Activated T-cell treated with anti-CD3 and anti-CD28 coated beads for 4 hours (primary cell): ENCODE measurements at regions not wholly inside any gene's neighbourhood (a gene's known extent, or its start where the extent isn't known, plus 50 kb on each side); places are given as distances from the start of the nearest gene placed in this dataset.
"Not testable (repeated sequence)": the region's sequence is repeated elsewhere in the genome, so short reads cannot be mapped to it uniquely, and the experiment has no call there.

Experiments
- DNase-seq: peaks from one replicate; pipeline ENCODE4 v3.0.0-alpha.2; 2020

DNA sequence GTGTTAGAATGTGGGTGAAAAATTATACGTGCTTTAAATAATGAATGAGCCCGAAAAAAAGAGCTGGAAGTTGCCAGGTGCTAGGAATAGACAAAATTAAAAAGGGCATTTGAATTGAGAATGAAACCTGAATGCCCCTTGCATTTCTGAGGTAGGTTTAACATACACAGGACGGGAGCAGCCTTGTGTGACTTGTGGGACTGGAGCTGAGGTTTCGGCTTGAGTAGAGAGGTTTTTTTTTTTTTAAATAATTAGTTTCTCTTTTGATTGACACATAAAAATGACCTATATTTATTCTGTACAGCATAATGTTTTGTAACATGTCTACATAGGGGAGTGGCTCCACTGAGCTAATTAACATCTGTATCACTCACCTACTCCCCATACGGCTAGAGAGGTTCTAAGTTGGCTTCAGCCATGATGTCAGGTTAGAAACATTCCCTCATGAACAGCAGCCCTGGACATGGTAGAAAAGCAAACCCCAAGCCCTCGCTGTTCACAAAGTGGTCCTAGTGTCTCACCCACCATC lies 424.0 kb downstream of the TMEM121 start:
- DNase-seq, result not testable (repeated sequence)

GRCh38 chr14:105951399-105951798 lies 425.0 kb downstream of the TMEM121 start:
- no peak for DNase-seq

GRCh38 chr14:105952222-105952621 lies 425.8 kb downstream of the TMEM121 start:
- DNase-seq, result no peak

DNA sequence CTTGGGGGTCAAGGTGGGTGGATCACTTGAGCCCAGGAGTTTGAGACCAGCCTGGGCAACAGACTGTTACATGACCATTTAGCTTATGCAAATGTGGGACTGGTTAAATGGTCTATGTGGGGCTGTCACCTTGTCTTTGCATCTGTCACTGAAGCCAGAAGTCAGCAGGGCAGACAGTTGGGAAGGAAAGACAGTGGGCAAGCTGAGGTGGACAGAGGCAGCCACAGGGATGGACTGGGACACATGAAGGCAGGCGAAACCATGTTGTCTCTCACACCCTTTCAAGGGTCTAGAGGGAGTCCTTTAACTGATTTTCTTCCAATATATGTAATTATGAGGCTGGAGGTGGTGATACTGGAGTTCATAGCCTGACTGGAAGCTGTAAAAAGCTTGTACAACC lies 426.4 kb downstream of the TMEM121 start:
- DNase-seq, result no peak

GRCh38 chr14:105961625-105962024 lies 435.2 kb downstream of the TMEM121 start:
- not testable (repeated sequence) for DNase-seq

DNA sequence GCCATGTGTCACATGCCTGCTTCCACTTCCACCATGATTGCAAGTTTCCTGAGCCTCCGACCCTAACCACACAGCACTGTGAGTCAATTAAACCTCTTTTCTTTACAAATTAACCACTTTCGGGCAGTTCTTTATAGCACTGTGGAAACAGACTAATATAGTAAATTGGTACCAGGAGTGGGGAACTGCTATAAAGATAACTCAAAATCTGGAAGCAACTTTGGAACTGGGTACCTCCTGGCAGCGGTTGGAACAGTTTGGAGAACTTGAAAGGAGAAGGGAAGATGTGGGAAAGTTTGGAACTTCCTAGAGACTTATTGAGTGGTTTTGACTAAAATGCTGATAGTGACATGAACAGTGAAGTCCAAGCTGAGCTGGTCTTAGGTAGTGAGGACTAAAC lies 436.1 kb downstream of the TMEM121 start:
- no peak for DNase-seq

DNA sequence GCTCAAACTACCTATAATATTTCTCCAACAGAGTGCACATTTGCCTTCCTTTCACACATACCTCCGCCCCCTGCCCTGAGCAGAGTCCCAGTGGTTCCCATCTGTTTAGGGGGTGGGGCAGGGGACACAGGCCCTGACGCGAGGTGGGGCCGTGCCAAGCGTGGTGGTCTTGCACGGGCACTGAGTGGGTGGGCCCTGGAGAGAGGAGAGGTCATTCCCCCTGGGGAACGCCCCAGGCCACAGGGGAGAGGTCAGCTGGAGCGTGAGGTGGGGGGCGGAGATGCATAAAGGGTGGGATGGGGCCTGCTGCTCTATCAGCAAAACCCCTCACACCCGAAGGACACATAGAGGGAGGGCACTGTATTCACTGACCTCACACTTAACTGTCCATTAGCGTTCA lies 441.9 kb downstream of the TMEM121 start:
- no peak for DNase-seq

DNA sequence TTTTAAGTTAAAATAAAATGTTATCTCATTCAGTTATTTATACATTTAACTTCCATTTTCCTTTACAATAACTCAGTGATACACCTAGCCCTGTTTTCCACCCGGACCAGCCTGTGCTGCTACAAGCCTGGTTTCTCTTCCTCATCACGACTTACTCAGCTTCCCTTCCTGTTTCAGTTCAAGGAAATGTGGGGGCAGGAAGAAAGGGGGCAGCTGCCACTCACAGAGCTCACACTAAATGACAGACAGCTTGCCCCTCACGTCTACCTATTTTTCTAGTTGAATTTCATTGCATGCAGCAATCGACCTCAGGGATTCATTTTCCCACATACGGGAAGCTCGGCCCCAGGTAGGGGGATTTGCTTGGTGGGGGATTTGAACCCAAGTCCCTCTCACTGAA lies 442.6 kb downstream of the TMEM121 start:
- not testable (repeated sequence) for DNase-seq

GRCh38 chr14:105970821-105971220 lies 444.4 kb downstream of the TMEM121 start:
- not testable (repeated sequence) for DNase-seq

DNA sequence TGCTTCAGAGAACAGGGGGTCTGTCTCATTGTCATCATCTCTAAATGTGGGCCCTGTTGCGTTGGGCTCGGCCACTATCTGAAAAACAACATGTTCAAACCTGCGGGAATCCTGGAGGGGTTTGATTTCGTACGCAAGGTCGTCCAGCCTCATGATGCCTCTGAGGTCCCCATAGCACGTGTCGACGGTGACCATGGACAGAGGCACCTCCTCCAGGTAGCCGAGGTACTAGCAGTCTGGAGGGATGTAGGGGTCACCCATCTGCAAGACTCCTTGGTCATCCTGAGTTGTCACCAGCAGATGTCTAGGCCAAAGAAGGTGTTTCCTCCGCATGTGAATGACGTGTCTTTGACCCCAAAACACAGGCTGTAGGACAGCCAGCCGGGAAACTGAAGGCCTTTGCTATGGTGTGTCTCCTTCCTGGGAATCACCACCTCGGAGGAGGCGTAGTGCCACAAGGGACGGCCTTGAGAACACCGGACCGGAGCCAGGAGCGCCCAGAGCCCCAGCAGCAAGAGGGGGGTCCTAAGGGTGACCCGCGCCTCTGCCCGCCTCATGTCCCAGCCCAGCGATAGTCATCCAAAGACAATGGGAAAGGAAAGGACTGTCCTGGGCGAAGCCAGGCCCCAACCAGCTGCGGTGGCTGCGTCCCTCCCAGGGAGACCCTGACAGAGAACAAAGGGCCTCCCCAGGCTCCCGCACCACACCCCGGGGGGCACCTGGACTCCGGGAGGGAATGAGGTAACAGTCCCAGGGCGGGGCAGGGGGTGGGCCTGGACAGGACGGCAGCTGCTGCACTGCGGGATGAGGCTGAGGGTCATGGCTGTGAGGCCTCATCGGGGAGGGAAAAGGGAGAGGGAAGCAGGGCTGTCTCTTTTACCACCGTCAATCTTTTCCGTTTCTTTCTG lies 445.5 kb downstream of the TMEM121 start:
- no peak for DNase-seq

GRCh38 chr14:105974902-105975301 lies 448.5 kb downstream of the TMEM121 start:
- DNase-seq, result peak; percentile 58

- no peak for DNase-seq
These were observed 452.4 kb downstream of the TMEM121 start for GRCh38 chr14:105978618-105979295.

DNA sequence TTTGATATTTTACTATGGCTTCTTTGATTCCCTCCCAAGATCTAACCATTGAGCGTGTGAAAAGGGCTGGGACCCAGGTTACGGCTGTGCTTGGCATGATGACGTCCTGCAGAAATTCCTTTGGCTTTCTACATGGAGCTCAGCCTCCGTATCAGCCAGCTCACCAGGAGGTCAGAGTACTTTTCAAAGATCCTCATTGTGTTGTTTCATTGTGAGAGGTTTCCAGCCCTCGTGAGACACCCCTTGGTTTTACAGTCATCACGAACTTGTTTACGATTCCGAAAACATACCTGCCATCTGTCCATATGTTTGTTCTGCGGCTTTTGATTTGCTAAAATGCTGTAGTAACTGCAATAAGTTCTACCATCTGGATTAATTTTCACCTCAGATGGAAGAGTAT lies 453.1 kb downstream of the TMEM121 start:
- no peak for DNase-seq

DNA sequence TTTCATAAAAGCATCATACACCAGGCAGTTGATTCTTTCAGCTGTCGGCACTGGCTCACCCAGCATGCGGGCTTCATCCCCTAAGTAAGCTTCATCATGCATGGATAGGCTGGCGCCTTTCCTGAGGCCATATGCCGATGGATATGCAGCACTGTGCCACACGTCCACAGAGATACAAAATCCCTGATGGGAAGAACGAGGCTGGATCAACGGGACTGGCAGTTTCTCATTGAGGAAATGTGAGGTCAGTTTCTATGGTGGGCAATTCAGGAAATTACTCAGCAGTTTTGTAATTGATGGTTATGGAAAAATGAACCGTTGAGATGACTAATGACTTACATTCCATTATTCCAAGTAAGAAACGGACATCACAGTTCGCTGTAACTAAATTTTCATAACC lies 453.8 kb downstream of the TMEM121 start:
- no peak for DNase-seq

DNA sequence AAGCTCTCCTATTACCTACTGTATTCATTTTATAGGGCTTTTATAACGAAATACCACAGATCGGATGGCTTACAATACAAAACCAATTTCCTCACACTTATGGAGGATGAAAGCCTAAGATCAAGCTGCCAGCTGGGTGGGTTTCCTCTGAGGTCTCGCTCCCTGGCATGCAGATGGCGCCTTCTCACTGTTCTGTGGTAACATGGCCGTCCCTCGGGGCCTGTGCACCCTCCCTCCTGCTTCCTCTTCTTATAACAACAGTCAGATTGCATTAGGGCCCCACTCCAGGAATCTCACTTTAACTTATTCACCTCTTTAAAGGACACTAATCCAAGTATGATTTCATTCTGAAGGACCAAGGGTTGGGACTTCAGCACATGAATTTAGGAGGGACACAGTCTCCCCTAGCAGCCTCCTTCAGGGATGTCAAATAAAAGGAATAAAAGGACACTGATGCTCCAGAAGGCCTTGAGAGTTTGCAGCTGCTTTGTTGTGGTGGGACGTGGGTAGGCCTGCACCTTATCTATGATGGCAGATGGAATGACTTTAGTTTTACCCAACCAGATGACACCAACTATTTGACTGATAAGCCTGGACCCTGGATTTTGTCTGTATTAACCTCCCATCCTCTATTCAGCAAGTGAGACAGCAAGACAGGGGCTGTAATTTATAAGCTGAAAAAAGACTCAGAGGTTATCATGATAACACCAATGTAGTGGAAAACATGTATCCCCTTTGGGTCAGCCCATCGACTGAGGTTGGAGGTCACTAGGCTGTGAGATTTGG lies 455.3 kb downstream of the TMEM121 start:
- DNase-seq, result not testable (repeated sequence)

GRCh38 chr14:105982664-105983063 lies 456.3 kb downstream of the TMEM121 start:
- DNase-seq, result no peak

GRCh38 chr14:105986894-105987284 lies 460.5 kb downstream of the TMEM121 start:
- no peak for DNase-seq

GRCh38 chr14:105987563-105987962 lies 461.2 kb downstream of the TMEM121 start:
- DNase-seq, result no peak

DNA sequence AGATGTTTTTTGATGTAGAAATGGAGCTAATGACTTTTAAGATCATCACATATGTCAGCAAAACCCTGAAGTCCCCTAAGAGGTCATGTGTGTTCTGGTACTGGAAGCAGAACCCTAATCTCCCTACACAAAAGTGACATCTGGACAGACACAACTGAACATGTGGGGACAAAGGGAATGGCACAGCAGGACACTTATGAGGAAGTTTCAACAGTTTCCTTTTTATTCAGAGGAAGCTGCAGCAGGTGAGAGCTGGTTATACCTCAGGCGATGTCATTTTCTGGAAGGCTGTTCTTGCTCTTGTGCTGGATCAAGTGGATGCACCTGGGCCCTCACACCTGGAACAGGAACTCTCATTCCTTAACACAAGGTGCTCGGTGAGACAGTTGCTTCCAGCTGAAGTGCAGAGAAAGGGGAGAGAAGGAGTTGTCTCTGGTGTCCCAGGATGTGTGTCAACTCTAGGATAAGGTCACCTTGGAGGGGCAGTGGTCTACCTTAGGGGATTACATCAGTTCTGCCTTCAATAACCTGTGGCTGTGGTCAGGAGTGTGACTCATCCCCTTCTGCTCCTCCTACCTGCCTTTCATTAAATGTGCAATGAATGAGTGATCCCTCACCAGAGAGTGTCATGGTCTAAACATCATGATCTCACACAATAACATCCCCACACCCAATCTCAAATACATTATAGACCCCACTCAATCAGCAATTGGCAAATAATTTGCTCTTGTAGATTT lies 463.4 kb downstream of the TMEM121 start:
- DNase-seq, result no peak

- DNase-seq, result not testable (repeated sequence)
These were observed 465.3 kb downstream of the TMEM121 start for GRCh38 chr14:105991677-105992076.

- no peak for DNase-seq
These were observed 467.4 kb downstream of the TMEM121 start for GRCh38 chr14:105993814-105994213.

GRCh38 chr14:105995011-105995710 lies 468.8 kb downstream of the TMEM121 start:
- not testable (repeated sequence) for DNase-seq
